HG03432 (cell line): ENCODE measurements at regions not wholly inside any gene's neighbourhood (a gene's known extent, or its start where the extent isn't known, plus 50 kb on each side); places are given as distances from the start of the nearest gene placed in this dataset.
A peak's percentile ranks its signal among the peaks of the same experiment; 100 is the strongest.

Experiments
- ATAC-seq: cut with Tn5 transposase; IDR thresholded peaks from one replicate; pipeline ENCODE4 v1.9.1; 2021; ENCODE audit warnings: mild to moderate bottlenecking, moderate library complexity; ENCODE audit not compliant: unreplicated experiment

DNA sequence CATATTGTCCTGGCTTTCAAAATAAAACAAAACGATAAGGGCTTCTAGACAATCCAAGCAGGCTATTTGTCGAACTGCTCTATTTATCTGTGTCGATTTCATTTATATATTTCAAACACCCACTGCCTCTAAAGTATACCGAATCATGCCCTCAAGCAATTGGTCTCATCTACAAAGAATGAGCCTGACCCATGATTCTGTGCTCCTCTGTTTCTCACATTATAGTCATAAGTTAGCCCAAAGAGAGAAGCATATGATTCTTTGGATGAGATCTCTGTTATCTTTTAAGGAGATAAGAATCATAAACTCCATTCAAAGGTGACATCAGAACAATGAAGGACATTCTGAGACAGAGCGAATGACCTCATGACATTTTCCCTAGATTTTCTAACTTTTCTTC, 191.1 kb downstream of the MAP2K6 start:
- ATAC-seq: no peak

DNA sequence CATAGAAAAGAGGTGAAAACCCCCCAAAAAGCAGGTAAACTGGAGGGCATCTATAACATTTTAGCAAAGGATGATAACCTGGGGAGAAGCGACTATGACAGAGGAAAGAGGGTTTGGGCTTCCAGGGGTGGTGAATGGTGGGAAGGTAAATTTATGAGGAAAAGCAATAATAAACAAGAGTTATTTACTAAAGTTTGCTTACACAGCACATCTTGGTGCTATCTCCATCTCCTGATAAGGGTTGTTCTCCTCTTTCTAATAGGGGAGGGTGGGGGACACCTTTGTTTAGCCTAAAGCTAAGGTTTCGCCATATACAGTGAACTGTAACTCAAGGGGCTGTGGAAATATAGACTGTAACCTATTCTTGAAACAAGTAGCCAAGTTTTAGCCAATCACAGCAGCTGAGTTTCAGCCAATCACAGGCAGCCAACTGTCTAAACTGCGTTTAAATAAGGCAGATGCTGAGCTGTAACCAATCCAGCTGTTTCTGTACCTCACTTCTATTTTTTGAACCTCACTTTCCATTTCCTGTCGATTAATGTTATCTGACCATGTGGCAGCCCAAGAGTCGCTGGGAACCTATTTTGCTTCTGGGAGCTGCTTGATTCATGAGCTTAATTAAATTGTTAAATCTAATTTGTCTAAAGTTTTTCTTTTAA, 191.8 kb downstream of the MAP2K6 start:
- ATAC-seq: no peak

DNA sequence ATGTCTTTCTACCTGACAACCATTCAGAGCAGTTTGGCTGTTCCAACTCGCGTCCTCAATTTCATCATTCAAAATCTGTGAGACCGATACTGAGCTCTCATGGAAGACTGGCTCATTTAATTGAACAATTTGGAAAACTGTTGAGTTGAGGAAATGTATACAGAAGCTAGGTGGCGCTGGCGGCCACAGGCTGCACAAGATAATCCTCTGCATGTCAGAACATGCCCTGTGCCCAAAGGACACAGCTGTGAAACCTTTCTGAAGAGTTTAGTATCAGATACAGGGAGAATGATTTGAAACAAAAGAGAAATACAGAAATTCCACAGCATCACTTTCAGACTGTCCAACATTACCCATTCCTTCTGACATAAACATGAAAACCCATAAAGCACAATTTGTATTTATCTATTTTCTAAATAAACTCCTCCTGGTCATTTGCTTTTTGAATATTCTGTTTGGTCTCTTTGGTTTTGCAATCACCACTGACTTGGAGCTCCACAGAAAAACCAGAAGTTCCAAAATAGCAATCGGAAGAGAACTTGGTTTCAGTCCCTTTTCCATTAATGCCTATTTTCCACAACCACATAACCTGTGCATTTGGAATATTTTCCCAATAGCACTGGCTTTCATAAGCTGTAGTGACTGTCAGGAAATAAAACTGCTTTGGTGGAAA, 192.8 kb downstream of the MAP2K6 start:
- ATAC-seq: peak; percentile 89

DNA sequence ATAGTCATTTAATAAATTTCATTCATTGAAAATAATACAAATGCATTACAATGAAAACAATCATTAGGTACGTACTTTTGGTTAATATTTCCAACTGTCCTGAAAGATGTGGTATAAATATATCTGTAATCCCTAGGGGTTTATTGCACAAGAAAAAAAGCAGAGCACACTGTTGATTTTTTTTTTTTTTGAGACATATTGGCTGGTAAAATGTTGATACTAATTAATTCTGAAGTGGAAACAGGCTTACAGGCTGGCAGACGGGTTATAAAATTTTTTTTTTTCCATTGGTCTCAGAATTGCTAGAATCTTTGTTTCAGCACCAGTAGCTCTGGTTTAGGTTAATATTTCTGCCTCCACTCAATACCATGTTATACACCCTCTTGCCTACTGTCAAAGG, 193.6 kb downstream of the MAP2K6 start:
- ATAC-seq: no peak

DNA sequence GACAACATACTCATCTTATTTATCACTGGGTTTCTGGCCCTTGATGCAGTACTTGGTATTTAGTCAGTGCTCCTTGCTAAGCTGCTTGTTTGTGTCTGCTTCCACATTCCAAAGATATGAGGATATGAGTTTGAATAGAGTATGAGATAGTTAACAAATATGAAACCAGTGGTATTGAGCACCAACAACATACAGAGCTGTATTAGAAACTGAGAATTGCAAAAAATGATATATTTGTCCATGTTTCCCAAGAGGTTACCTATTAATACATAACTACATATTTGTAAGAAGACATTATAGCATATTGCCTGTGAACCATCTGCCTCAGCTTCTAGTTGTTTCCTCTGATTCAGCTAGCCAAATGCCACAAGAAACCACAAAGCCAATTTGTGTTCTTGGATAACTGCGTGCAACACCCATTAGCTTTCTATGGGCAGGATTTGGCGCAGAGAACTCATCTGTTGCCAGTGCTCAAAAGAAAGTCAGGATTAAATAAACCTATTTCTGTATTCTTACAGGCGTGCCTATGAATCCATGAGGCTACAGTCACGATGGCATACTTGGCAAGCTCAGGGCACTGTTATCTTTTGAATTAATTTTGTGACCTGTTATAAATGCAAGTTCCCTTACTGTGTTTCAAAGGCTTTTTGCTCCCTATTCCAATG, 194.4 kb downstream of the MAP2K6 start:
- ATAC-seq: no peak

DNA sequence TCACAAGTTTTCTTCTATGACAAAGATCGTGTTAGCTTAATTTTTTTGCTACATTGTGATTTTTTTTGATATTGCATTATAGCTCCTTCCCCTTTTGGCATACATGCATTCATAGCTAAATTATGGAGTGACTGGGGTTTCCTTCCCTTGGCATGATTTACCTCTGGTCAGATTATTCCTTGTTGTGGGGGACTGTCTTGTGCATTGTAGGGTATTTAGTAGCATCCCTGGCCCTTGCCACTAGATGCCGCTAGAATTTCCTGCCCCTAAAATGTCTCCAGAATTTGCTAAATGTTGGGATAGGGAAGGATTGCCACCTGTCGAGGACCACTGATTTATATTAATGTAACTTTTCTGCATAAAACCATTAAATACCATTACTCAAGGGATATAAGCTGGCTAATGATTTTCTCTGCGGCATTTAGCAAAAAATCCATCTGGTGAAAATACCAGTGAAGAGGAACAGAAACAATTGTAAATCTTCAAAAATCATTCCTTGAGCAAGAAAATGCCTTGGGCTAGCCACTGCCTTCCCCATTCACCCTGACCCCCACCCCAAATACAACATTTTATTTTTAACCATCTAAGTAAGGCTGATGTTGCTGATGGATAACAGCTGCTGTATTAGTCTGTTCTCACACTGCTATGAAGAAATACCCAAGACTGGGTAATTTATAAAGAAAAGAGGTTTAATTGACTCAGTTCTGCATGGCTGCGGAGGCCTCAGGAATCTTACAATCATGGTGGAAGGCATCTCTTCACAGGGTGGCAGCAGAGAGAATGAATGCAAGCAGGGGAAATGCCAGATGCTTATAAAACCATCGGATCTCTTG, 195.2 kb downstream of the MAP2K6 start:
- ATAC-seq: no peak

DNA sequence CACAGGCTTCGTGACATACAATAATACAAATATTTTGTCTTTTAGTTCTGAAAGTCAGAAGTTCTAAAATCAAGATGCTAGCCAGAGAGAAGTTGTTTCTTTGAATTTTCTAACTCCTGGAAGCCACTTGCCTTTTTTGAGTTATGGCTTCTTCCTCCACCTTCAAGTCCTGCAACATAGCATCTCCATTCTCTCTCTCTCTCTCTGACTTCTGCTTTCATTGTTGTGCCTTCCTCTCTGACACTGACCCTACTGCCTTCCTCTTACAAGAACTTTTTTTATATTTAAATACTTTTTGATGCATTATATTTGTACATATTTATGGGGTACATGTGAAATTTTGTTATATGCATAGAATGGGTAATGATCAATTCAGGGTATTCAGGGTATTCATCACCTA, 205.9 kb downstream of the MAP2K6 start:
- ATAC-seq: no peak

DNA sequence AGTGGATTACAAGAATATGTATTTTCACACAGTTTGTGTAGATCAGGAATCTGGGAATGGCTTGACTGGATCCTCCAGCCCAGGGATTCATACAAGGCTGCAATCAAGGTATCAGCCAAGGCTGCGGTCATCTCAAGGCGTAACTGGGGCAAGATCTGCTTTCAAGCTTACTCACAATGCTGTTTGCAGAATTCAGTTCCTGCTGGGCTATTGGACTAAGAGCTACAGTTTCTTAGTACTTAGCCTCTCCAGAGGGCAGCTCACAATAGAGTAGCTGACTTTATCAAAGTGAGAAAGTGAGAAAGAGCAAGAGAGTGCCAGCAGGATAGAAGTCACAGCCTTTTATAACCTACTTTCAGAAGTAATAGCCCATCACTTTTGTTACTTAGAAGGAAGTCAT, 211.0 kb downstream of the MAP2K6 start:
- ATAC-seq: no peak

DNA sequence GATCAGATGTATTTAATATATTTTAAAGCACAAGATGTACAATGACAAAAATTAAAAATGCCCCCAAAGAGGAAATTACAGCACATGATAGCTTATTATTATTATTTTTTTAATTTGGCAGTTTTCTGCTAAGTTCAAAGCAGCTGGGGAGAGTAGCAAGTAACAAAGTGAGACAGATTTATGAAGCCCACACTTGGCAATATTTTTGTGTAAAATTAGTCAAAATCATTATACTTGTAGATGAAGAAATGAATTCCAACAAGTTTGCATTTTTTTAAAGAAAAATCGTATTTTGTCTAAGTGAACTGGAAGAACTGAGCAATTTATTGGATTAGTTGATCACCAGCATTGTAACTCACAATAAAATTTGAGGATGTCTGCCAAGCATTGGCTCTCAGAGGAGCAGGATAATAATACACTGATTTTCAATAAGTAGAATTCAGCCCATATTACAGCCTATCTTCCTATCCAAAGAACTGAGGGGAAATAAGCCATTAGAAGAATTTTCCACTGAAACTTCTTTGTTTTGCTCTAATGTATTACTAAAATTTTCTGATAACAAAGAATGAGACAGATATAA, 215.6 kb downstream of the MAP2K6 start:
- no peak for ATAC-seq

DNA sequence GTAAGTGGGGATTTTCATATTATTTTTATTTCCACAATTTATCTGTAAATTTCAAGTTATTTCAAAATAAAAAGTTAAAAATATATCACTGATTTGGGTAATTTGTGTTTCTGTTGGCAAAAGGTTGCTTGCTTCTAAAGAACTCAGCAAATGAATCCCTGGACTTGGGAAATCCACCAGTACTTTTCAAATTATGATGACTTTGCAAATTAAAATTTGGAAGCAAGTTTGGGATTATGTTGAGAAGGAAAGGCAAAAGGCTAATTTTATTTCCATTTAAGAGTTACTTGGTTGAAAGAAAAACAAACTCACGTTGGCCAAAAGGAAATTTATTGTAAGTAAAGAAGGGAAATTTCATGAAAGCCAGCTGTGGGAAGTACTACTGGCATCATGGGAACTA, 220.3 kb downstream of the MAP2K6 start:
- no peak for ATAC-seq

DNA sequence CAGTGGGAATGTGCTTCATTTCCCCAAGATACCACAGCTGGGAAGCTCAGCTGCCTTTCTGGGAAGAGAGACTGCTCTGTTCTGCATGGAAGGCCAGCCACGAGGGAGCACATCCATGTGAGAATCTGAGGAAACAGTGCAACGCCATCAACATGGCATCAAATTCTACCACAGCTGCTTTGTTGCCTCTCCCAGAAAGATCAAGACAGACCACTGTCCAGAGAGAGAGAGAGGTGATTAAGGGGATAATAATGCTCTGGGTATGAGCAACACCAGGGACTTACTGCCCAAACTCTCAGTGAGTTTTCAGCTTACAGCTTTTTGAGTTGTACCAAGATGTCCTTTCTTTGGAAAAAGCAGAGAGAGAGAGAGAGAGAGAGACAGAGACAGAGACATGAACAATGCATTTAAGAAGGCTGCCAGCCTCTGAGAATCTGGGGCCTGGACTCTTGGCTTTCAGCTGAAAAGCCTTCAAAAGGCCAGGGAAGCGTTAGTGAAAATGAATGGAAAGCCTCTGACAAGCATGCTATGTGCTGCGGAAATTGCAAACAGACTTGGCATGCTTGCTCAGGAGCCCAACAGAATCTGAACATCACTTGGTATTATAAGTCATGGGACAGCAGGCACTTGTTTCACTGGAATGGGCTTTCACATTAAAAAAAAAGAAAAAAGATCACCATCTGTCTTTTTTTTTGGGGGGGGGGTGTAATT, 223.1 kb downstream of the MAP2K6 start:
- ATAC-seq: no peak

DNA sequence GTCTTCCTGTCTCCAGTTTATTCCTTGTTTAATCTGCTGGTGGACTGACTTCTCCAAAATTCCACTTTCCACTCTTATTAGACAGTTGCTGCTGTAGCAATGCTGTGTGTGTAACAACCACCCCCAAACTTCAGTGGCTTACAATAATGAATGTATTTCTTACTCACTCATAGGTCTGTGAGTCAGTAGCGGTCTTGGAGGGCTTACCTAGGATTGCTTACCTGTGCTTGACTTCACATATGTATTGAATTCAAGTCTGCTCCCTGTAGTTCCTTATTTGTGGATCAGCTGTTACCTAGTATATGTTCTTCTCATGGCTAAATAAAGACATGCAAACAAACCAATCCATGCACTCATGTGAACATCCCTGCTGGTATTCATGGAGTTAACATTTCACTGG, 224.6 kb downstream of the MAP2K6 start:
- no peak for ATAC-seq

DNA sequence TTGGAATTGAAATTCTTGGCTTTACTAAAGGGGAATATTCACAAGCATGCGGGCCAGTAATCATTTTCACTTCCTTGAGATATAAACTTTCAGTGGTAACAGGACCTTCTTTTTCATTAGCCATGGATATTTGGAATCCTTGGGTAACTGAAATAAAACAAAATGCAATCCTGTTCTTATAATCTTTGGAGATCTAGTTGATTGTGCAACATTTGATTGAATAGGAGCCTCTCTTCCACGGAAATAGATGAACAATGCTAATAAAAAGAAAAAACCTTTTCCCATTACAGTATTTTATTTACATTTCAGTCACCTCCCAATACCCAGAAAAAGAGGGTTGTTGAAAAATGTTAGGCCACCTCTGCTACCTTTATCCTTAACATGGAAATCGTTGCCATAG, 225.6 kb downstream of the MAP2K6 start:
- no peak for ATAC-seq

DNA sequence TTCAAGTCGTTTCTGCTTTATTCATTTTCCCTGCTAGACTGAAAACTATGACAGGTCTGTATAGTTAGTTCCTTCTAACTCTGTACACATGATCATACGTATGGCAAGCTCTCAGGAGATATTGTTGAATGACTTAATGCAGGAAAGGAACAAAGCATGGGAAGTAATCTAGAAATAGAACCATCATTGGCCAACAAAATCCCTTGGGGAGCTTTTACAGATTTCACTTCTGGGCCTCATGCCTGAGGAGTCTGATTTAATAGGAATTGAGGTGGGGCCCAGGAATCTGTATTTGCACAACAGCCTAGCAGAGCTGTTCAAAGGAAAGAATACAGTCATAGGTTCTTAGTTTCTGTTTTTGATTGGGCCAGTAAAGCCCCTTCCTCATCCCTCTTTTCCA, 229.2 kb downstream of the MAP2K6 start:
- no peak for ATAC-seq

DNA sequence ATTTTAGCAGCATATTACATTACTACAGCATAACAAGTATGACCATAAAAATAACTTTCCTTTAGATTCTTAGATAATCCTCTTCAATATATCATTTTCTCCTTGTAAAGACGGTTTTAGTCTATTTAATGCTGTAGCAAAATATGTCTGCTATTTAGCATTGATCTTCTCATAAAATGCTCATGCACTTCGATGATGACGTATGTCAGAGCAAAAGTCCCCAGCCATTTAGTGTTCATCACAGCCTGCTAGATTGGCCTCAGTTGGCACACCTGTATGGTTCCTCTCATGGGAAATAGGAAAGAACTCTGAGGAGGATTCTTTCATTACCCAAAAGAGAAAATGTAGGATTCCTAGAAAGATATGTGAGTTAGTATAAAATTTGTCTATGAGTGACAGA, 232.2 kb downstream of the MAP2K6 start:
- no peak for ATAC-seq

DNA sequence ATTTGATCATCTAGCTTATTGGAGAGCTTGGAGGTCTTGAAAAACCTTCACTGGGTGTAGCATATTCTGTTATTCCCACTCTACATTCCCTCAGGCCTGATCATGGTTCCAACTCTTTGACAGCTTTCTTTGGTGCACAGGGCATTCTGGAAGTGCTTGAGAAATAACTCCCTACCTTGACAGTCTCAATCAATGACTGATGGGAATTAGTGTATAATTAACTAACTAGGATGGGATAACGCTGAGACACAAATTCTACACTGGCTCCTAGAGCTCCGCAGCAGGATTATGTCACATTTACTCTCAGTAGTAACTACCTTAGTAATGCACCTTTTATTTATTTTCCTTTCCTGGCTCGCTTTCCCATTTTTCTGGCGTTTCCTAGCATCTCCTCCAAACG, 236.4 kb downstream of the MAP2K6 start:
- no peak for ATAC-seq

DNA sequence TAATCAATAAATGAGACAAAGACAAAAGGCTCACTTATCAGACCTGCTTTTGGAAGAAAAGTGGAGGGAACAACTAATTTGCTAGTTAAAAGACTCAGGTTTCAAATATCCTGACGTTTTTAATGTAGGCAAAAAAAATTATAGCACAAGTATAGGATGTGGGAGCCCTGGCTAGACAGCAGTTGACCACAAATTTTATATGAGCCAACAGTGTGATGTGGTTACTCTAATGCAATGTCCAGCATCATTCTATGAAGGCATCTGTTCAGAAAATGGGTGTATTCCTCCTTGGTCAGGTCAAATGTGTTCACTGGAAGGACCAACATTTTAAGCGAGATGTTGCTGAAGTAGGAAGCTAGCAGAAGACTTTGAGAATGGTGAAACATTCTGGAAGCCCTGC, 237.4 kb downstream of the MAP2K6 start:
- ATAC-seq: no peak

DNA sequence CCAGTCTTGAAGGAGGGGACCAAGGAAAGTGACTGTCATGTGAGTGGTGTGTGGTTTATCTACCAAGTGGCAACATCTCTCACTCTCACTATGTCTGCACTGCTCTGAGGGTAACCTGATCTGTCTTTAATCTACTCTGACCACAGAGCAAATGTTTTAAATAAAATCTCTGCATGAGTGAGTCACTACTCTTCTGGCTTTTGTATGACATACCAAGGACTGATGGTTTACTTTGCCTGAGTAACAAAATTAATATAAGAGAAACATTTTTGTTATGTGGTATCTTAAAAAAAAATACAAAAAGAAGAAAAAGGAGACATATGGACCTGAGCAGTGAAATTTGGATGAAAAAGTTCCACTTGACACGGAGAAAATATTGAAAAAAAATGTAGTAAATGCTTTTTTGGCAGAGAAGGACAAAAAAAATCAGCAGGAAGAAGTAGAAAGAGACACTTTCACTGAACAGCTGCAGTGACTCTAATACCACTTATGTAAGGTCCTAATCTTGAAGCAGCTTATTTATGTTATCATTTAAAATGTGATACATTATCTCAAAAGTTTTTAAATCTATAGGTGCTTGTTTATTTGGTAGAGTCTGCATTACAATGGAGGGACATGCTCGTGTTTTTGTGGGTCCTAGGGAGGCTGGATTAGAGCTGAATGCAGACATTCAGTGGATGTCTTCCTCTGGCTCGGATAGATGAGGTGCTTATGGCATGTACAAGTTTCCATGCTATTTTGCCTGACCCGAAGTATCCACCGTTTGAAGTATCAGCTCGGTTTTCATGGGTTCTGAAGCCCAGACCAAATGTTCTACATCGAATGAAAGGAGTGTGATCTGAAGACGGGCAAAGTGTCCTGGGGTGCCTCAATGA, 240.7 kb downstream of the MAP2K6 start:
- no peak for ATAC-seq

DNA sequence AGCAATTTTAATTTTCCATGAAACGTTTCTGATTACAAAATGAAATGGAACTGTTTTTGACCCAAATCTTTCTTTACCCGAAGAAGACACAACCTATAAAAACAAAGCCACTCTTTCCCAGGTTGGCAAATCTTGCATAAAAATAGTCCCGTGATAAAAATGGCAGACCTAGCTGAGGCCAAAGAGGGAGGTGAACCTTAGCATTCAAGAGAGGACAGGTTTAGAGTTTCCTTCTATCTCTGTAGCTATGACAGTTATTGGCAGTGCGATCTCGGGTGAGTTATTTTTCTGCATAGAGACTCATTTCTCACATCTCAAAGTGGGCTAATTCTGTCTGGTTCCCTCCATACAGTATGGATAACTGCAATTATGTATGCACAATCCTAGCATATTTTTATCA, 241.4 kb downstream of the MAP2K6 start:
- no peak for ATAC-seq
